Type B pancreatic cell (in vitro differentiated cells): ENCODE measurements at regions not wholly inside any gene's neighbourhood (a gene's known extent, or its start where the extent isn't known, plus 50 kb on each side); places are given as distances from the start of the nearest gene placed in this dataset.

Experiments
- DNase-seq: peaks from one replicate; pipeline ENCODE4 v3.0.0; 2021; ENCODE audit warnings: mixed read lengths; ENCODE audit not compliant: unreplicated experiment; ENCODE audit errors: extremely low spot score
- H3K27ac Mint-ChIP-seq: 2 replicates; pipeline ENCODE4 v1.8.0; 2021; ENCODE audit warnings: mild to moderate bottlenecking, mixed read lengths
- H3K27me3 Mint-ChIP-seq: 2 replicates; pipeline ENCODE4 v1.8.0; 2021; ENCODE audit warnings: mixed read lengths
- H3K36me3 Mint-ChIP-seq: 2 replicates; pipeline ENCODE4 v1.8.0; 2021; ENCODE audit warnings: mixed read lengths
- H3K4me1 Mint-ChIP-seq: one replicate; pipeline ENCODE4 v1.8.0; 2021; ENCODE audit warnings: mixed read lengths; ENCODE audit not compliant: unreplicated experiment
- H3K4me3 Mint-ChIP-seq: 2 replicates; pipeline ENCODE4 v1.8.0; 2021; ENCODE audit warnings: mild to moderate bottlenecking, mixed read lengths
- H3K9me3 Mint-ChIP-seq: 2 replicates; pipeline ENCODE4 v1.8.0; 2021; ENCODE audit warnings: mixed read lengths
- TF ChIP-seq, protein P1 (sequence below): fragments of 200-600 bp; sonication (generic); conservative IDR thresholded peaks from 2 replicates; pipeline ENCODE4 v1.5.0; 2021; ENCODE audit warnings: antibody characterized with exemption, mild to moderate bottlenecking

GRCh38 chr4:4709736-4710135 is 149.7 kb upstream of the MSX1 start:
- H3K27ac Mint-ChIP-seq: no peak overlapping the region
- no peak for DNase-seq

DNA sequence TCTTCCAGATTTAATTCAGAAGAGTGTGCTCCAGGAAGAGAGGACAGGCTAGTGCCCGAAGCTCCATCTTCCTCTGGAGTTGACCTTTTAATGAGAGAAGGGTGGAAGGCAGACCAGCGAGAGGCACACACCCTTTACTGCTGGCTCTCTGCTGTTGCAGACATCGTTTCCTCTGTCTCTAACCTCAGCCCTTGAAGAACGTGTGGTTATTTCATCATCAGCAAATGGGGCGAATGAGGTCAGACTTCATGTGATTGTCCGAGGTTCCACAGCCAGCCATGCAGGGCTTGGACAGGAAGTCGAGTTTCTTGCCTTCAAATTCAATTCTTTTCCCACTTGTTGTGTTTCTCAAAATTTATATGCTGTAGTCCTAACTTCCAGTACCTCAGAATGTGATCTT is 155.2 kb upstream of the MSX1 start:
- DNase-seq: no peak
- Mint-ChIP-seq H3K36me3 (peaks cover 3% of the 10 kb centered on the region), H3K27me3 (no peaks in the 10 kb centered on the region), H3K4me3 (no peak overlapping the region), H3K9me3 (no peaks in the 10 kb centered on the region), H3K4me1 (no peaks in the 10 kb centered on the region), H3K27ac (no peak overlapping the region)
- TF ChIP-seq, protein P1, sequence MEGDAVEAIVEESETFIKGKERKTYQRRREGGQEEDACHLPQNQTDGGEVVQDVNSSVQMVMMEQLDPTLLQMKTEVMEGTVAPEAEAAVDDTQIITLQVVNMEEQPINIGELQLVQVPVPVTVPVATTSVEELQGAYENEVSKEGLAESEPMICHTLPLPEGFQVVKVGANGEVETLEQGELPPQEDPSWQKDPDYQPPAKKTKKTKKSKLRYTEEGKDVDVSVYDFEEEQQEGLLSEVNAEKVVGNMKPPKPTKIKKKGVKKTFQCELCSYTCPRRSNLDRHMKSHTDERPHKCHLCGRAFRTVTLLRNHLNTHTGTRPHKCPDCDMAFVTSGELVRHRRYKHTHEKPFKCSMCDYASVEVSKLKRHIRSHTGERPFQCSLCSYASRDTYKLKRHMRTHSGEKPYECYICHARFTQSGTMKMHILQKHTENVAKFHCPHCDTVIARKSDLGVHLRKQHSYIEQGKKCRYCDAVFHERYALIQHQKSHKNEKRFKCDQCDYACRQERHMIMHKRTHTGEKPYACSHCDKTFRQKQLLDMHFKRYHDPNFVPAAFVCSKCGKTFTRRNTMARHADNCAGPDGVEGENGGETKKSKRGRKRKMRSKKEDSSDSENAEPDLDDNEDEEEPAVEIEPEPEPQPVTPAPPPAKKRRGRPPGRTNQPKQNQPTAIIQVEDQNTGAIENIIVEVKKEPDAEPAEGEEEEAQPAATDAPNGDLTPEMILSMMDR: no peak

More at GRCh38 chr4:4709736-4710135, 149.7 kb upstream of the MSX1 start:
- Mint-ChIP-seq H3K4me3 (no peak overlapping the region), H3K4me1 (no peaks in the 10 kb centered on the region), H3K27me3 (no peaks in the 10 kb centered on the region), H3K36me3 (peaks cover 5% of the 10 kb centered on the region), H3K9me3 (no peaks in the 10 kb centered on the region)
- TF ChIP-seq, protein P1: no peak

DNA sequence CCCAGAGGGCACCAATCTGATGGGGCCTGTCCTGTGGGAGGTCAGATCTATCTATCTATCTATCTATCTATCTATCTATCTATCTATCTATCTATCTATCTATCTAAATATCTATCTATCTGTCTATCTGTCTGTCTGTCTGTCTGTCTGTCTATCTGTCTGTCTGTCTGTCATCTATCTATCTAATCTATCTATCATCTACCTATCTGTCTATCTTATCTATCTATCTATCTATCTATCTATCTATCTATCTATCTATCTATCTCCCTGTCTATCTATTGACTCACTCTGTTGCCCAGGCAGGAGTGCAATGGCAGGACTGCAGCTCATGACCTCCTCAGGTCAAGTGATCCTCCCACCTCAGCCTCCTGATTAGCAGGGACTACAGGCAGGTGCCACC is 155.7 kb upstream of the STX18 start:
- DNase-seq: no peak
- no peak overlapping the region for H3K27ac Mint-ChIP-seq
- no peak overlapping the region for H3K4me3 Mint-ChIP-seq
- H3K27me3 Mint-ChIP-seq: no peaks in the 10 kb centered on the region
- no peaks in the 10 kb centered on the region for H3K9me3 Mint-ChIP-seq
- peaks cover 6% of the 10 kb centered on the region for H3K36me3 Mint-ChIP-seq
- TF ChIP-seq, protein P1: no peak
- H3K4me1 Mint-ChIP-seq: peaks cover 27% of the 10 kb centered on the region

GRCh38 chr4:4696530-4696929 is 154.7 kb upstream of the STX18 start:
- peaks cover 6% of the 10 kb centered on the region for H3K36me3 Mint-ChIP-seq
- H3K4me3 Mint-ChIP-seq: no peak overlapping the region
- TF ChIP-seq, protein P1: no peak
- no peak for DNase-seq
- no peaks in the 10 kb centered on the region for H3K27me3 Mint-ChIP-seq
- peaks cover 27% of the 10 kb centered on the region for H3K4me1 Mint-ChIP-seq
- no peak overlapping the region for H3K27ac Mint-ChIP-seq
- H3K9me3 Mint-ChIP-seq: no peaks in the 10 kb centered on the region

GRCh38 chr4:4695497-4695896 is 153.6 kb upstream of the STX18 start:
- no peaks in the 10 kb centered on the region for H3K9me3 Mint-ChIP-seq
- TF ChIP-seq, protein P1: no peak
- no peaks in the 10 kb centered on the region for H3K27me3 Mint-ChIP-seq
- no peak overlapping the region for H3K27ac Mint-ChIP-seq
- H3K36me3 Mint-ChIP-seq: peaks cover 6% of the 10 kb centered on the region
- no peak for DNase-seq
- H3K4me1 Mint-ChIP-seq: peaks cover 27% of the 10 kb centered on the region
- no peak overlapping the region for H3K4me3 Mint-ChIP-seq

- Mint-ChIP-seq H3K27ac (no peak overlapping the region), H3K9me3 (no peaks in the 10 kb centered on the region), H3K27me3 (no peaks in the 10 kb centered on the region), H3K36me3 (peaks cover 6% of the 10 kb centered on the region), H3K4me1 (peaks cover 27% of the 10 kb centered on the region), H3K4me3 (no peak overlapping the region)
- TF ChIP-seq, protein P1: no peak
- no peak for DNase-seq
Observed at GRCh38 chr4:4694827-4695226, 153.0 kb upstream of the STX18 start.
